C4-2B (cell line): ENCODE measurements at regions not wholly inside any gene's neighbourhood (a gene's known extent, or its start where the extent isn't known, plus 50 kb on each side); places are given as distances from the start of the nearest gene placed in this dataset.

ENCODE experiments used
- CTCF ChIP-seq: fragments of 450-650 bp; conservative IDR thresholded peaks from 2 replicates; pipeline ENCODE4 v1.5.1; 2017; ENCODE audit warnings: mild to moderate bottlenecking
- ZFX ChIP-seq: fragments of 450-650 bp; IDR thresholded peaks from 2 replicates; pipeline ENCODE4 v1.6.1; 2017

- TF ChIP-seq CTCF = no peak
- TF ChIP-seq ZFX = no peak
Measured at GRCh38 chr3:162610261-162610660, 1113.7 kb downstream of the OTOL1 start.
